ENCODE measurements at regions not wholly inside any gene's neighbourhood (a gene's known extent, or its start where the extent isn't known, plus 50 kb on each side); places are given as distances from the start of the nearest gene placed in this dataset.

- TF ChIP-seq CTCF (IDR thresholded peaks at IDR 0.05) (no peak), POLR2A (IDR thresholded peaks at IDR 0.05) (no peak)
These were observed 61.8 kb downstream of the IRAG1 start for GRCh38 chr11:10631761-10632160.
